ENCODE measurements at regions not wholly inside any gene's neighbourhood (a gene's known extent, or its start where the extent isn't known, plus 50 kb on each side); places are given as distances from the start of the nearest gene placed in this dataset.
"Not testable (repeated sequence)": the region's sequence is repeated elsewhere in the genome, so short reads cannot be mapped to it uniquely, and the experiment has no call there.

GRCh38 chr12:61043838-61044237 lies 1216.4 kb upstream of the USP15 start:
- no peak for DNase-seq (ENCODE audit: low read depth)

GRCh38 chr12:61044766-61045165 lies 1215.4 kb upstream of the USP15 start:
- DNase-seq (ENCODE audit: low read depth), result no peak

- no peak for DNase-seq (ENCODE audit: low read depth)
These were observed 1189.4 kb upstream of the USP15 start for GRCh38 chr12:61070640-61071414.

- DNase-seq (ENCODE audit: low read depth), result no peak
These were observed 1187.5 kb upstream of the USP15 start for GRCh38 chr12:61072717-61073116.

- DNase-seq (ENCODE audit: low read depth), result no peak
These were observed 1165.1 kb upstream of the USP15 start for GRCh38 chr12:61095111-61095510.

- DNase-seq (ENCODE audit: low read depth), result no peak
These were observed 1162.1 kb upstream of the USP15 start for GRCh38 chr12:61098031-61098580.

GRCh38 chr12:61107118-61107517 lies 1153.1 kb upstream of the USP15 start:
- no peak for DNase-seq (ENCODE audit: low read depth)

GRCh38 chr12:61111218-61111617 lies 1149.0 kb upstream of the USP15 start:
- no peak for DNase-seq (ENCODE audit: low read depth)

GRCh38 chr12:61137677-61138414 lies 1122.4 kb upstream of the USP15 start:
- no peak for DNase-seq (ENCODE audit: low read depth)

GRCh38 chr12:61138415-61138759 lies 1121.8 kb upstream of the USP15 start:
- no peak for DNase-seq (ENCODE audit: low read depth)

- no peak for DNase-seq (ENCODE audit: low read depth)
These were observed 1098.2 kb upstream of the USP15 start for GRCh38 chr12:61161961-61162360.

- no peak for DNase-seq (ENCODE audit: low read depth)
These were observed 1071.2 kb upstream of the USP15 start for GRCh38 chr12:61188801-61189595.

GRCh38 chr12:61213646-61214045 lies 1046.6 kb upstream of the USP15 start:
- no peak for DNase-seq (ENCODE audit: low read depth)

GRCh38 chr12:61220337-61220736 lies 1039.9 kb upstream of the USP15 start:
- DNase-seq (ENCODE audit: low read depth), result no peak

- DNase-seq (ENCODE audit: low read depth), result no peak
These were observed 1028.2 kb upstream of the USP15 start for GRCh38 chr12:61232040-61232439.

GRCh38 chr12:61250303-61250702 lies 1009.9 kb upstream of the USP15 start:
- DNase-seq (ENCODE audit: low read depth), result no peak

GRCh38 chr12:61251076-61251475 lies 1009.1 kb upstream of the USP15 start:
- DNase-seq (ENCODE audit: low read depth), result no peak

- no peak for DNase-seq (ENCODE audit: low read depth)
These were observed 1006.0 kb upstream of the USP15 start for GRCh38 chr12:61254225-61254624.

GRCh38 chr12:61264294-61264693 lies 995.9 kb upstream of the USP15 start:
- DNase-seq (ENCODE audit: low read depth), result not testable (repeated sequence)

- no peak for DNase-seq (ENCODE audit: low read depth)
These were observed 992.7 kb upstream of the USP15 start for GRCh38 chr12:61267474-61267873.

GRCh38 chr12:61272441-61272840 lies 987.8 kb upstream of the USP15 start:
- DNase-seq (ENCODE audit: low read depth), result no peak

GRCh38 chr12:61282790-61283575 lies 977.2 kb upstream of the USP15 start:
- DNase-seq (ENCODE audit: low read depth), result no peak

Measured in amniotic epithelial cell (primary cell).